ENCODE measurements at regions not wholly inside any gene's neighbourhood (a gene's known extent, or its start where the extent isn't known, plus 50 kb on each side); places are given as distances from the start of the nearest gene placed in this dataset.

DNA sequence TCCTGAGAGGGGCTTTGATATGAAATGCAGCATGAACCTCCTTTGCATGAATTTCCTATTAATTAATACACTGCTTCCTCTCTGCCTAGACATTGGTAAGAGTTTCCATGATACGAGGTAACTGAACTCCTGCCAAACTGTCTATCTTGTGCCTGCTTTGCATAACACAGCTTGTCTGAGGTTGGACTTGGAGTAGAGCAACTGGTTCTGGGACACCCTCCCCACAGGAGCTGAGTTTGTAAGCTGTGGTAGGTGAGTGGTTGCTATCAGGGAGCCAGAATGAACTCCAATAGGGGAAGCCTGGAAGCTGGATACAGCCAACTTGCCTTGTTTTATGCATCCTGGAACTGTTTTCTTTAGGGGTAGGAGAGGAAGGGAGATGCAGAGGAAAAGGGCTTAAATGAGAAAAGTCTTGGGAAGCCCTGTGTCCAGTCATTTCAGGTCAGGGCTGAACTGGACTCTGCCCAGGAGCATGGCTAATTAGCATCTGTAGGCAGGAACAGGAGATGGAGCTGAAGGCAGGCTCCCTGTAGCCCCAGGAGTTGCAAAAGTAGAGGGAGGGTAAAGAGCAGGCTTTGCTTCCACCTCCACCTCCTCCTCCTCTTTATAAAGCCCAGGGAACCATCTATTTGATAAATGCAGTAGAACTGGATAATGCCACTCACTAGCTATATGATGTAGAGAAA is 73.2 kb upstream of the GPR158 start:
- TF ChIP-seq, protein P1, sequence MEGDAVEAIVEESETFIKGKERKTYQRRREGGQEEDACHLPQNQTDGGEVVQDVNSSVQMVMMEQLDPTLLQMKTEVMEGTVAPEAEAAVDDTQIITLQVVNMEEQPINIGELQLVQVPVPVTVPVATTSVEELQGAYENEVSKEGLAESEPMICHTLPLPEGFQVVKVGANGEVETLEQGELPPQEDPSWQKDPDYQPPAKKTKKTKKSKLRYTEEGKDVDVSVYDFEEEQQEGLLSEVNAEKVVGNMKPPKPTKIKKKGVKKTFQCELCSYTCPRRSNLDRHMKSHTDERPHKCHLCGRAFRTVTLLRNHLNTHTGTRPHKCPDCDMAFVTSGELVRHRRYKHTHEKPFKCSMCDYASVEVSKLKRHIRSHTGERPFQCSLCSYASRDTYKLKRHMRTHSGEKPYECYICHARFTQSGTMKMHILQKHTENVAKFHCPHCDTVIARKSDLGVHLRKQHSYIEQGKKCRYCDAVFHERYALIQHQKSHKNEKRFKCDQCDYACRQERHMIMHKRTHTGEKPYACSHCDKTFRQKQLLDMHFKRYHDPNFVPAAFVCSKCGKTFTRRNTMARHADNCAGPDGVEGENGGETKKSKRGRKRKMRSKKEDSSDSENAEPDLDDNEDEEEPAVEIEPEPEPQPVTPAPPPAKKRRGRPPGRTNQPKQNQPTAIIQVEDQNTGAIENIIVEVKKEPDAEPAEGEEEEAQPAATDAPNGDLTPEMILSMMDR (conservative IDR thresholded peaks at IDR 0.05; ENCODE audit: low read depth, low read length) = no peak
- no peak for TF ChIP-seq EZH2 (IDR thresholded peaks at IDR 0.05; ENCODE audit: low read length, unreplicated experiment)
